ENCODE measurements at regions not wholly inside any gene's neighbourhood (a gene's known extent, or its start where the extent isn't known, plus 50 kb on each side); places are given as distances from the start of the nearest gene placed in this dataset.

DNA sequence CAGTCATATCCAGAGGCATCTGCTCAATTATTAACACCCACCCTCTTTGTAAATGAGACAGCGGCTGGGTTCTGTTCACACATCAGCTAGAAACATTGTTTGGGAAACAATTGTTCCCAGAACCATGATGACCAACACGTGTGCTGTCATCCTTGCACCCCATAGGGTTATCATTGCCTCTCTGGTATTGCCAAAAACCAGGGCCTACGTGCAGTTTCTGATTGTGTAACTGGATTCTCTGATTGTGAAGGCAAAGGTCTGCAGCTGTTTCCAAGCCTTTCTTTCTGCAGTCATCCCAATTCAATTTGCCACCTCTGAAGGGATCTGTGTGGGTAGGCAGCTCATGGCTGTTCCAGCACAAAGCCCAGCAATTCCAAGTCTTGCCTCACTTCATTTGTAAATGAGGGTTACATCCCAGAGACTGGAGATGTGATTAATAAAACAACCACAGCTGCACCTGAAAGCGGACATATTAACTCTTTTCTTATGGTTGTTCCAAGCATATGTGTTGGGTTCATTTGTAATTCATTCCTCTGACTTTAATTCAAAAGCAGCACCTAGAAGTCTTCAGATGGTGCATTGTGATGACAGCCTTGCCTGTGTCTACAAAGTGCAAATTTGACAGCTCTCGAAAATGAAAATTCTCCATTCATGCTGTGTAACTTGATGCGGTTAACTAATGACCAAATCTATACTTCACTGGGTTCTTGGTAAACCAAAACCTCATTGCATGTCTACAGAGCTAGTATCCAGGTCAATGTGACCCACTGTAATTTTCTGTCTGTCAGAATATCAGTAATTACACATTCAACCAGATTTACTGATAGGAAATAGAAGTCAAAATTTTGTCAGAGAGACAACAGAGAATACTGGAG is 66.6 kb downstream of the YIPF5 start:
- CTCF ChIA-PET, result no interaction called here
- no peaks in the 10 kb centered on the region for H3K27me3 Mint-ChIP-seq (ENCODE audit: unreplicated experiment)
- no TSS peak for BruUV-seq (replicated peaks)
- intact Hi-C loops (cut with micrococcal nuclease; ENCODE audit: unreplicated experiment), result no loop called here
- TF ChIP-seq, protein P1, sequence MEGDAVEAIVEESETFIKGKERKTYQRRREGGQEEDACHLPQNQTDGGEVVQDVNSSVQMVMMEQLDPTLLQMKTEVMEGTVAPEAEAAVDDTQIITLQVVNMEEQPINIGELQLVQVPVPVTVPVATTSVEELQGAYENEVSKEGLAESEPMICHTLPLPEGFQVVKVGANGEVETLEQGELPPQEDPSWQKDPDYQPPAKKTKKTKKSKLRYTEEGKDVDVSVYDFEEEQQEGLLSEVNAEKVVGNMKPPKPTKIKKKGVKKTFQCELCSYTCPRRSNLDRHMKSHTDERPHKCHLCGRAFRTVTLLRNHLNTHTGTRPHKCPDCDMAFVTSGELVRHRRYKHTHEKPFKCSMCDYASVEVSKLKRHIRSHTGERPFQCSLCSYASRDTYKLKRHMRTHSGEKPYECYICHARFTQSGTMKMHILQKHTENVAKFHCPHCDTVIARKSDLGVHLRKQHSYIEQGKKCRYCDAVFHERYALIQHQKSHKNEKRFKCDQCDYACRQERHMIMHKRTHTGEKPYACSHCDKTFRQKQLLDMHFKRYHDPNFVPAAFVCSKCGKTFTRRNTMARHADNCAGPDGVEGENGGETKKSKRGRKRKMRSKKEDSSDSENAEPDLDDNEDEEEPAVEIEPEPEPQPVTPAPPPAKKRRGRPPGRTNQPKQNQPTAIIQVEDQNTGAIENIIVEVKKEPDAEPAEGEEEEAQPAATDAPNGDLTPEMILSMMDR (IDR thresholded peaks at IDR 0.05; ENCODE audit: unreplicated experiment), result no peak
- DNase-seq, result no peak
- H3K4me3 Mint-ChIP-seq (ENCODE audit: low read depth, unreplicated experiment), result no peak overlapping the region
- H3K4me1 Mint-ChIP-seq (ENCODE audit: low read depth, unreplicated experiment), result no peaks in the 10 kb centered on the region
- H3K9me3 Mint-ChIP-seq (ENCODE audit: low read depth, unreplicated experiment), result no peaks in the 10 kb centered on the region
- no peaks in the 10 kb centered on the region for H3K36me3 Mint-ChIP-seq (ENCODE audit: insufficient read depth, unreplicated experiment)
- H3K27ac Mint-ChIP-seq (ENCODE audit: unreplicated experiment), result no peak overlapping the region

DNA sequence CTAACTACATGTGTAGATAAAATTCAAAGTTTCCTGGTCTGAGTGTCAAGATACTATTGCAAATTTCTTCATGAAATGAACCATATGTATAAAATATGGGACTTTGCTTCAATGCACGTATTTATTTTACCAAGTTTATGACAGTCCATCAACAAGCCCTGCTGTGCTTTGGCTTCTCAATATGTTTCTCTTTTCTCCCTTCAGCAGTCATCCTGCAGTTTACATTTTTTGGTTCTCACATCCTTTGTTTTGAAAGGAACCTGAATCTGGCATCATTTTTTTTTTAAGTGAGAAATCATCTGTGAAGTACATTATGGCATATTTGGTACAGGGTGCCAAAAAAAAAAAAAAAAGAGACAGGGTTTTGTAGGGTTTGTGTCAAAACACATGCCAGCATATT is 65.1 kb downstream of the YIPF5 start:
- intact Hi-C loops (cut with micrococcal nuclease; ENCODE audit: unreplicated experiment), result no loop called here
- DNase-seq, result no peak
- Mint-ChIP-seq H3K36me3 (ENCODE audit: insufficient read depth, unreplicated experiment) (no peaks in the 10 kb centered on the region), H3K4me1 (ENCODE audit: low read depth, unreplicated experiment) (no peaks in the 10 kb centered on the region), H3K27me3 (ENCODE audit: unreplicated experiment) (no peaks in the 10 kb centered on the region), H3K27ac (ENCODE audit: unreplicated experiment) (no peak overlapping the region), H3K9me3 (ENCODE audit: low read depth, unreplicated experiment) (no peaks in the 10 kb centered on the region), H3K4me3 (ENCODE audit: low read depth, unreplicated experiment) (no peak overlapping the region)
- no TSS peak for BruUV-seq (replicated peaks)
- CTCF ChIA-PET, result no interaction called here
- TF ChIP-seq, protein P1 (IDR thresholded peaks at IDR 0.05; ENCODE audit: unreplicated experiment), result no peak

DNA sequence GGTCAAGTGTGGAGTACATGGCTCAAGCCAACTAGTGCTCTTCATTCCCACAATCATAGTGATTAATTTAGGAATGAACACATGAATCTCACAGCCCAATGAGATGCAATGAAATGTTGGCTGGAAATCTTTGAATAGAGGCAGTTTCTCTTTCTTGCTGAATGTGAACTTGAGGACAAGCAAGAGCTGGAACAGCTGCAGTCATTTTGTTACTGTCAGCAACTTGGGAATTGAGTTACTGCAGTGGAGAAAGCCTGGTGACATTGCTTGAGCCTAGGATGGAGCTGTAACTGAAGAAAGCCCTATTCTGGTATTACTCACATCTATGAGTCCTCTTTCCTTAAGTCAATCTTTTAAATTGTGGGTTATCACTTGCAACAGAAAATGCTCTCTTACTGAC is 62.3 kb downstream of the YIPF5 start:
- no TSS peak for BruUV-seq (replicated peaks)
- no peak for DNase-seq
- no peak overlapping the region for H3K27ac Mint-ChIP-seq (ENCODE audit: unreplicated experiment)
- H3K4me1 Mint-ChIP-seq (ENCODE audit: low read depth, unreplicated experiment), result no peaks in the 10 kb centered on the region
- H3K36me3 Mint-ChIP-seq (ENCODE audit: insufficient read depth, unreplicated experiment), result no peaks in the 10 kb centered on the region
- H3K4me3 Mint-ChIP-seq (ENCODE audit: low read depth, unreplicated experiment), result no peak overlapping the region
- TF ChIP-seq, protein P1 (IDR thresholded peaks at IDR 0.05; ENCODE audit: unreplicated experiment), result no peak
- no peaks in the 10 kb centered on the region for H3K27me3 Mint-ChIP-seq (ENCODE audit: unreplicated experiment)
- CTCF ChIA-PET, result no interaction called here
- intact Hi-C loops (cut with micrococcal nuclease; ENCODE audit: unreplicated experiment), result no loop called here
- H3K9me3 Mint-ChIP-seq (ENCODE audit: low read depth, unreplicated experiment), result no peaks in the 10 kb centered on the region

Measured in Calu3 (cell line).